ENCODE measurements at regions not wholly inside any gene's neighbourhood (a gene's known extent, or its start where the extent isn't known, plus 50 kb on each side); places are given as distances from the start of the nearest gene placed in this dataset.
"Not testable (repeated sequence)": the region's sequence is repeated elsewhere in the genome, so short reads cannot be mapped to it uniquely, and the experiment has no call there.

- DNase-seq; H3K36me3 ChIP-seq (ENCODE audit: control insufficient read depth, insufficient read depth, low read length); H3K4me1 ChIP-seq (ENCODE audit: control insufficient read depth, insufficient read depth, low read length, poor library complexity, severe bottlenecking); H3K27me3 ChIP-seq (replicated peaks; ENCODE audit: control insufficient read depth, insufficient read depth, low read length, poor library complexity, severe bottlenecking); H3K27ac ChIP-seq (ENCODE audit: insufficient read depth, low read length, poor library complexity, severe bottlenecking); H3K4me3 ChIP-seq (ENCODE audit: insufficient read depth, low read depth, low read length, poor library complexity, severe bottlenecking); H3K9me3 ChIP-seq (ENCODE audit: control insufficient read depth, low read length): not testable (repeated sequence)
Measured at GRCh38 chr19:34871911-34872310, 54.8 kb upstream of the ZNF30 start.

- DNase-seq: no peak
- H3K9me3 ChIP-seq (ENCODE audit: control insufficient read depth, low read length): no peaks in the 10 kb centered on the region
- H3K4me3 ChIP-seq (ENCODE audit: insufficient read depth, low read depth, low read length, poor library complexity, severe bottlenecking): no peak overlapping the region
- H3K27me3 ChIP-seq (replicated peaks; ENCODE audit: control insufficient read depth, insufficient read depth, low read length, poor library complexity, severe bottlenecking): no peaks in the 10 kb centered on the region
- H3K36me3 ChIP-seq (ENCODE audit: control insufficient read depth, insufficient read depth, low read length): no peaks in the 10 kb centered on the region
- no peak overlapping the region for H3K27ac ChIP-seq (ENCODE audit: insufficient read depth, low read length, poor library complexity, severe bottlenecking)
- no peaks in the 10 kb centered on the region for H3K4me1 ChIP-seq (ENCODE audit: control insufficient read depth, insufficient read depth, low read length, poor library complexity, severe bottlenecking)
Measured at GRCh38 chr19:34867631-34868030, 59.1 kb upstream of the ZNF30 start.

DNA sequence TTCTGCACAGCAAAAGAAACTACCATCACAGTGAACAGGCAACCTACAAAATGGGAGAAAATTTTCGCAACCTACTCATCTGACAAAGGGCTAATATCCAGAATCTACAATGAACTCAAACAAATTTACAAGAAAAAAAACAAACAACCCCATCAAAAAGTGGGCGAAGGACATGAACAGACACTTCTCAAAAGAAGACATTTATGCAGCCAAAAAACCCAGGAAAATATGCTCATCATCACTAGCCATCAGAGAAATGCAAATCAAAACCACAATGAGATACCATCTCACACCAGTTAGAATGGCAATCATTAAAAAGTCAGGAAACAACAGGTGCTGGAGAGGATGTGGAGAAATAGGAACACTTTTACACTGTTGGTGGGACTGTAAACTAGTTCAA lies 61.5 kb upstream of the ZNF30 start:
- not testable (repeated sequence) for H3K27ac ChIP-seq (ENCODE audit: insufficient read depth, low read length, poor library complexity, severe bottlenecking); DNase-seq; H3K4me1 ChIP-seq (ENCODE audit: control insufficient read depth, insufficient read depth, low read length, poor library complexity, severe bottlenecking); H3K4me3 ChIP-seq (ENCODE audit: insufficient read depth, low read depth, low read length, poor library complexity, severe bottlenecking); H3K27me3 ChIP-seq (replicated peaks; ENCODE audit: control insufficient read depth, insufficient read depth, low read length, poor library complexity, severe bottlenecking); H3K36me3 ChIP-seq (ENCODE audit: control insufficient read depth, insufficient read depth, low read length); H3K9me3 ChIP-seq (ENCODE audit: control insufficient read depth, low read length)

- not testable (repeated sequence) for H3K9me3 ChIP-seq (ENCODE audit: control insufficient read depth, low read length); H3K27me3 ChIP-seq (replicated peaks; ENCODE audit: control insufficient read depth, insufficient read depth, low read length, poor library complexity, severe bottlenecking); H3K4me1 ChIP-seq (ENCODE audit: control insufficient read depth, insufficient read depth, low read length, poor library complexity, severe bottlenecking); DNase-seq; H3K36me3 ChIP-seq (ENCODE audit: control insufficient read depth, insufficient read depth, low read length)
- peak overlapping the region; percentile 4 for H3K27ac ChIP-seq (ENCODE audit: insufficient read depth, low read length, poor library complexity, severe bottlenecking)
- H3K4me3 ChIP-seq (ENCODE audit: insufficient read depth, low read depth, low read length, poor library complexity, severe bottlenecking): peak overlapping the region; percentile 45
Measured at GRCh38 chr19:34859823-34860736, 66.6 kb upstream of the ZNF30 start.

DNA sequence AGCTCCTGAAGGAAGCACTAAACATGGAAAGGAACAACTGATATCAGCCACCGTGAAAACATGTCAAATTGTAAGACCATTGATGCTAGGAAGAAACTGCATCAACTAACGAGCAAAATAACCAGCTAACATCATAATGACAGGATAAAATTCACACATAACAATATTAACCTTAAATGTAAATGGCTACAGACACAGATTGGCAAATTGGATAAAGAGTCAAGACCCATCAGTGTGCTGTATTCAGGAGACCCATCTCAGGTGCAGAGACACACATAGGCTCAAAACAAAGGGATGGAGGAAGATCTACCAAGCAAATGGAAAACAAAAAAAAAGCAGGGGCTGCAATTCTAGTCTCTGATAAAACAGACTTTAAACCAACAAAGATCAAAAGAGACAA lies 67.4 kb upstream of the ZNF30 start:
- DNase-seq; H3K36me3 ChIP-seq (ENCODE audit: control insufficient read depth, insufficient read depth, low read length); H3K9me3 ChIP-seq (ENCODE audit: control insufficient read depth, low read length); H3K4me1 ChIP-seq (ENCODE audit: control insufficient read depth, insufficient read depth, low read length, poor library complexity, severe bottlenecking); H3K27me3 ChIP-seq (replicated peaks; ENCODE audit: control insufficient read depth, insufficient read depth, low read length, poor library complexity, severe bottlenecking); H3K4me3 ChIP-seq (ENCODE audit: insufficient read depth, low read depth, low read length, poor library complexity, severe bottlenecking); H3K27ac ChIP-seq (ENCODE audit: insufficient read depth, low read length, poor library complexity, severe bottlenecking): not testable (repeated sequence)

- no peaks in the 10 kb centered on the region for H3K9me3 ChIP-seq (ENCODE audit: control insufficient read depth, low read length)
- DNase-seq: no peak
- peaks cover 5% of the 10 kb centered on the region for H3K36me3 ChIP-seq (ENCODE audit: control insufficient read depth, insufficient read depth, low read length)
- H3K27me3 ChIP-seq (replicated peaks; ENCODE audit: control insufficient read depth, insufficient read depth, low read length, poor library complexity, severe bottlenecking): no peaks in the 10 kb centered on the region
- H3K4me1 ChIP-seq (ENCODE audit: control insufficient read depth, insufficient read depth, low read length, poor library complexity, severe bottlenecking): no peaks in the 10 kb centered on the region
- H3K4me3 ChIP-seq (ENCODE audit: insufficient read depth, low read depth, low read length, poor library complexity, severe bottlenecking): no peak overlapping the region
- no peak overlapping the region for H3K27ac ChIP-seq (ENCODE audit: insufficient read depth, low read length, poor library complexity, severe bottlenecking)
Measured at GRCh38 chr19:34856052-34856451, 70.7 kb upstream of the ZNF30 start.

GRCh38 chr19:34853369-34853768 lies 73.3 kb upstream of the ZNF30 start:
- no peaks in the 10 kb centered on the region for H3K27me3 ChIP-seq (replicated peaks; ENCODE audit: control insufficient read depth, insufficient read depth, low read length, poor library complexity, severe bottlenecking)
- H3K9me3 ChIP-seq (ENCODE audit: control insufficient read depth, low read length): no peaks in the 10 kb centered on the region
- no peak overlapping the region for H3K27ac ChIP-seq (ENCODE audit: insufficient read depth, low read length, poor library complexity, severe bottlenecking)
- no peaks in the 10 kb centered on the region for H3K4me1 ChIP-seq (ENCODE audit: control insufficient read depth, insufficient read depth, low read length, poor library complexity, severe bottlenecking)
- H3K36me3 ChIP-seq (ENCODE audit: control insufficient read depth, insufficient read depth, low read length): peaks cover 20% of the 10 kb centered on the region
- no peak overlapping the region for H3K4me3 ChIP-seq (ENCODE audit: insufficient read depth, low read depth, low read length, poor library complexity, severe bottlenecking)
- no peak for DNase-seq

- H3K36me3 ChIP-seq (ENCODE audit: control insufficient read depth, insufficient read depth, low read length): peaks cover 20% of the 10 kb centered on the region
- H3K4me3 ChIP-seq (ENCODE audit: insufficient read depth, low read depth, low read length, poor library complexity, severe bottlenecking): no peak overlapping the region
- no peaks in the 10 kb centered on the region for H3K4me1 ChIP-seq (ENCODE audit: control insufficient read depth, insufficient read depth, low read length, poor library complexity, severe bottlenecking)
- no peaks in the 10 kb centered on the region for H3K9me3 ChIP-seq (ENCODE audit: control insufficient read depth, low read length)
- no peak overlapping the region for H3K27ac ChIP-seq (ENCODE audit: insufficient read depth, low read length, poor library complexity, severe bottlenecking)
- no peak for DNase-seq
- no peaks in the 10 kb centered on the region for H3K27me3 ChIP-seq (replicated peaks; ENCODE audit: control insufficient read depth, insufficient read depth, low read length, poor library complexity, severe bottlenecking)
Measured at GRCh38 chr19:34852669-34853068, 74.0 kb upstream of the ZNF30 start.

GRCh38 chr19:34851277-34851804 lies 75.4 kb upstream of the ZNF30 start:
- no peak for DNase-seq
- H3K4me1 ChIP-seq (ENCODE audit: control insufficient read depth, insufficient read depth, low read length, poor library complexity, severe bottlenecking): no peaks in the 10 kb centered on the region
- H3K36me3 ChIP-seq (ENCODE audit: control insufficient read depth, insufficient read depth, low read length): peaks cover 20% of the 10 kb centered on the region
- H3K27ac ChIP-seq (ENCODE audit: insufficient read depth, low read length, poor library complexity, severe bottlenecking): no peak overlapping the region
- no peaks in the 10 kb centered on the region for H3K9me3 ChIP-seq (ENCODE audit: control insufficient read depth, low read length)
- no peaks in the 10 kb centered on the region for H3K27me3 ChIP-seq (replicated peaks; ENCODE audit: control insufficient read depth, insufficient read depth, low read length, poor library complexity, severe bottlenecking)
- no peak overlapping the region for H3K4me3 ChIP-seq (ENCODE audit: insufficient read depth, low read depth, low read length, poor library complexity, severe bottlenecking)

- Histone ChIP-seq H3K4me3 (ENCODE audit: insufficient read depth, low read depth, low read length, poor library complexity, severe bottlenecking) (no peak overlapping the region), H3K27ac (ENCODE audit: insufficient read depth, low read length, poor library complexity, severe bottlenecking) (no peak overlapping the region)
Measured at GRCh38 chr19:34847393-34847792, 74.4 kb upstream of the ZNF599 start.

More at GRCh38 chr19:34847393-34847792, 74.4 kb upstream of the ZNF599 start:
- Histone ChIP-seq H3K27me3 (replicated peaks; ENCODE audit: control insufficient read depth, insufficient read depth, low read length, poor library complexity, severe bottlenecking) (no peaks in the 10 kb centered on the region), H3K4me1 (ENCODE audit: control insufficient read depth, insufficient read depth, low read length, poor library complexity, severe bottlenecking) (no peaks in the 10 kb centered on the region), H3K9me3 (ENCODE audit: control insufficient read depth, low read length) (no peaks in the 10 kb centered on the region), H3K36me3 (ENCODE audit: control insufficient read depth, insufficient read depth, low read length) (peaks cover 20% of the 10 kb centered on the region)
- DNase-seq: no peak
